ENCODE measurements at regions not wholly inside any gene's neighbourhood (a gene's known extent, or its start where the extent isn't known, plus 50 kb on each side); places are given as distances from the start of the nearest gene placed in this dataset.

DNA sequence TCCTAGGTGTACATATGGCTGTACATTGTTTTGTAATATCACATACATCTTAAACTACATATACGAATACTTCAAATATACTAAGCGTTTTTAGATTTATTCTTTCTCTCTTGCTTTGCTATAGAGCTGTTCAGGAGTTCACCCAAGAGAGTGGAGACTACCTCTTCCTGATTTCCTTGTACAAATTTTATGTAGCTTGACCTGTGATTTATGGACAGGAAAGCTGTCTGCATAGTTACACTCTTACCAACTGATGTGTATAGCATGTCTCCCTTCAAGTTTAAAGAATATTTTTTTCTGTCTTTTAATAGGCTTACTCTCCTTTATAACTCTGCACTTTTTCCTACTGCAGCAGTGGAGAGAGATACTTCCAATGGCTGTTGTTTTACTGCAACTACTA, 428.7 kb downstream of the NDFIP2 start:
- no TSS peak for BruUV-seq (replicated peaks)
- RAD21 ChIA-PET (ENCODE audit: unreplicated experiment): no interaction called here
- ATAC-seq (no peak), DNase-seq (ENCODE audit: low read depth, low spot score) (no peak), FAIRE-seq (no peak)
- Histone ChIP-seq H3K4me1 (ENCODE audit: control insufficient read depth, insufficient read depth, low read length) (no peaks in the 10 kb centered on the region), H3K79me2 (ENCODE audit: control insufficient read depth, insufficient read depth, low read length) (no peaks in the 10 kb centered on the region), H3K4me3 (no peak overlapping the region), H3K9me3 (replicated peaks; ENCODE audit: control insufficient read depth, insufficient read depth, low read length) (no peaks in the 10 kb centered on the region), H2AFZ (ENCODE audit: control insufficient read depth, low read depth, low read length) (no peak overlapping the region), H3K4me2 (ENCODE audit: control insufficient read depth, insufficient read depth) (no peak overlapping the region), H3K27me3 (replicated peaks in 1 of 2; ENCODE audit: control insufficient read depth in 2 of 2, insufficient read depth in 2 of 2, low read length in 1 of 2) (no peaks in the 10 kb centered on the region), H3K36me3 (ENCODE audit: control insufficient read depth in 2 of 2, insufficient read depth in 2 of 2, low read length in 1 of 2) (no peaks in the 10 kb centered on the region), H3K9ac (ENCODE audit: control insufficient read depth, insufficient read depth, low read length) (no peak overlapping the region), H3K27ac (ENCODE audit: control insufficient read depth, insufficient read depth) (no peak overlapping the region), H4K20me1 (ENCODE audit: control insufficient read depth, insufficient read depth) (no peaks in the 10 kb centered on the region)
- POLR2A ChIA-PET: no interaction called here
- in situ Hi-C loops (cut with MboI): no loop called here
- CTCF ChIA-PET: no interaction called here
- WGBS (ENCODE audit: insufficient coverage, insufficient replicate concordance, low lambda C conversion rate, missing lambda C conversion rate): 24% methylated on average over 2 of the region's 2 CpGs
- SMC1A ChIA-PET (ENCODE audit: uncharacterized antibody, unreplicated experiment): interaction anchor here (1.4 kb wide), 1 partner anchor 29 kb away, joined by 4 read pairs; no protein-coding TSS in a partner anchor
- intact Hi-C loops (cut with micrococcal nuclease; ENCODE audit: unreplicated experiment): no loop called here
- TF ChIP-seq JUND (IDR thresholded peaks at IDR 0.05; ENCODE audit: low read depth, low read length): no peak
- no peak for TF ChIP-seq PRDM15 (CRISPR knock-in tag; IDR thresholded peaks at IDR 0.05)
- no peak for TF ChIP-seq ZZZ3 (IDR thresholded peaks at IDR 0.05; ENCODE audit: control insufficient read depth, insufficient read length, low read depth)
- no peak for TF ChIP-seq ZBTB40 (IDR thresholded peaks at IDR 0.05; ENCODE audit: borderline replicate concordance)
- TF ChIP-seq CREM (IDR thresholded peaks at IDR 0.05; ENCODE audit: low read depth): no peak
- TF ChIP-seq, protein P1, sequence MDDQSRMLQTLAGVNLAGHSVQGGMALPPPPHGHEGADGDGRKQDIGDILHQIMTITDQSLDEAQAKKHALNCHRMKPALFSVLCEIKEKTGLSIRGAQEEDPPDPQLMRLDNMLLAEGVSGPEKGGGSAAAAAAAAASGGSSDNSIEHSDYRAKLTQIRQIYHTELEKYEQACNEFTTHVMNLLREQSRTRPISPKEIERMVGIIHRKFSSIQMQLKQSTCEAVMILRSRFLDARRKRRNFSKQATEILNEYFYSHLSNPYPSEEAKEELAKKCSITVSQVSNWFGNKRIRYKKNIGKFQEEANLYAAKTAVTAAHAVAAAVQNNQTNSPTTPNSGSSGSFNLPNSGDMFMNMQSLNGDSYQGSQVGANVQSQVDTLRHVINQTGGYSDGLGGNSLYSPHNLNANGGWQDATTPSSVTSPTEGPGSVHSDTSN (IDR thresholded peaks at IDR 0.05; ENCODE audit: insufficient replicate concordance, low read depth, low read length): no peak
- no peak for TF ChIP-seq TCF12 (IDR thresholded peaks at IDR 0.05; ENCODE audit: low read depth, low read length)
- TF ChIP-seq, protein P2, sequence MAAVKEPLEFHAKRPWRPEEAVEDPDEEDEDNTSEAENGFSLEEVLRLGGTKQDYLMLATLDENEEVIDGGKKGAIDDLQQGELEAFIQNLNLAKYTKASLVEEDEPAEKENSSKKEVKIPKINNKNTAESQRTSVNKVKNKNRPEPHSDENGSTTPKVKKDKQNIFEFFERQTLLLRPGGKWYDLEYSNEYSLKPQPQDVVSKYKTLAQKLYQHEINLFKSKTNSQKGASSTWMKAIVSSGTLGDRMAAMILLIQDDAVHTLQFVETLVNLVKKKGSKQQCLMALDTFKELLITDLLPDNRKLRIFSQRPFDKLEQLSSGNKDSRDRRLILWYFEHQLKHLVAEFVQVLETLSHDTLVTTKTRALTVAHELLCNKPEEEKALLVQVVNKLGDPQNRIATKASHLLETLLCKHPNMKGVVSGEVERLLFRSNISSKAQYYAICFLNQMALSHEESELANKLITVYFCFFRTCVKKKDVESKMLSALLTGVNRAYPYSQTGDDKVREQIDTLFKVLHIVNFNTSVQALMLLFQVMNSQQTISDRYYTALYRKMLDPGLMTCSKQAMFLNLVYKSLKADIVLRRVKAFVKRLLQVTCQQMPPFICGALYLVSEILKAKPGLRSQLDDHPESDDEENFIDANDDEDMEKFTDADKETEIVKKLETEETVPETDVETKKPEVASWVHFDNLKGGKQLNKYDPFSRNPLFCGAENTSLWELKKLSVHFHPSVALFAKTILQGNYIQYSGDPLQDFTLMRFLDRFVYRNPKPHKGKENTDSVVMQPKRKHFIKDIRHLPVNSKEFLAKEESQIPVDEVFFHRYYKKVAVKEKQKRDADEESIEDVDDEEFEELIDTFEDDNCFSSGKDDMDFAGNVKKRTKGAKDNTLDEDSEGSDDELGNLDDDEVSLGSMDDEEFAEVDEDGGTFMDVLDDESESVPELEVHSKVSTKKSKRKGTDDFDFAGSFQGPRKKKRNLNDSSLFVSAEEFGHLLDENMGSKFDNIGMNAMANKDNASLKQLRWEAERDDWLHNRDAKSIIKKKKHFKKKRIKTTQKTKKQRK (IDR thresholded peaks at IDR 0.05; ENCODE audit: low read depth, low read length): no peak
- TF ChIP-seq STAT1 (conservative IDR thresholded peaks at IDR 0.05): no peak
- TF ChIP-seq CEBPB (IDR thresholded peaks at IDR 0.05; ENCODE audit: borderline replicate concordance in 1 of 2, low read depth in 2 of 2, low read length in 2 of 2): no peak

Measured in GM12878 (cell line).